Globus pallidus (tissue), 1 donor: ENCODE measurements at regions not wholly inside any gene's neighbourhood (a gene's known extent, or its start where the extent isn't known, plus 50 kb on each side); places are given as distances from the start of the nearest gene placed in this dataset.

Experiments used
- DNase-seq: peaks from one replicate; pipeline ENCODE4 v3.0.0-alpha.2; 2015; ENCODE audit warnings: low spot score

DNA sequence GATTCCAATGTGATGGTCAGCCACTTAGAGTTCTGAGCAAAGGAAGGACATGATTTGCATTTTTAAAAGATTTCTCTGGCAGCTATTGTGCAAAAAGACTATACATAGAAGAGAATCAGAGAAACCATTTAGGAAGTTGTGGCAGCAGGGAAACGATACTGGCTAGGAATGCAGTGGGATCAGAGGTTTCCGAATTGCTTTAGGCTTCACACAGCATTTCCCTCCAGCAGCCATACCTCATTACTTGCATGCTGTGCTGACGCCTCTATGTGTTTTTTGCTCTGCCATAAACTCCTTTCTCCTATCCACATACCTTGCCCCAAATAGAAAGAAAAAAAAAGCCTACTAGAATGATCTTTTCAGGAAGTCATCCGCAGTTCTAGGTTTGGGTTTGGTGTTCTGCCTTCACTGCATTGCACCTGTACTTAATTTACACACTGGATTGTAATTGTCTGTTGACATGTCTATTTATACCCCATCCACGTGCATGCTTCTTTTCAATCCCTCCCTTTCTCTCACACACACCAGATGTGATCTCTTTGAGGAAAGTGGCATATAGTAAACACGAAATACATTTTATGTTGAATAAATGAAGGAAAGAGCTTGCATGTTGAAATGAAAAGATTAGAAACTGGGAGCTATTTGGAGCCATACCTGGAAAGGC lies 860.3 kb upstream of the SEMA6D start:
- DNase-seq: no peak

DNA sequence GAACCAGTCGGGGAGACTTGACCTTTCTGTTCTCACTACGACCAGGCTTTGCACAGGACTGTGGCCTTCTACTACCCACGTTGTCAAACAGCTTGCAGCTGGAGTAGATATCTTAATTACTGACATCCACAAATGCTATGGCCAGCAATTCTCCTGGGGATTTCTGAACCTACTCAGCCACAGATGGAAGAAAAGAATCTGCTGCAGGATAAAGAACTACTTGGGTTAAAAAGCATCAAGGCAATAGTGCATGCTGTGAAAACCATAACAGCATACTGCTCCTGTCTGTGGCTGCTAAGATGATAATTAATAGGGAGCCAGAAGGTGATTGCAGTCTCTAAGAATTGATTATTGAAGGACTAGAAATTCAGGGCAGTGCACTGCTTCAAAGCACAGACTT lies 859.2 kb upstream of the SEMA6D start:
- no peak for DNase-seq

DNA sequence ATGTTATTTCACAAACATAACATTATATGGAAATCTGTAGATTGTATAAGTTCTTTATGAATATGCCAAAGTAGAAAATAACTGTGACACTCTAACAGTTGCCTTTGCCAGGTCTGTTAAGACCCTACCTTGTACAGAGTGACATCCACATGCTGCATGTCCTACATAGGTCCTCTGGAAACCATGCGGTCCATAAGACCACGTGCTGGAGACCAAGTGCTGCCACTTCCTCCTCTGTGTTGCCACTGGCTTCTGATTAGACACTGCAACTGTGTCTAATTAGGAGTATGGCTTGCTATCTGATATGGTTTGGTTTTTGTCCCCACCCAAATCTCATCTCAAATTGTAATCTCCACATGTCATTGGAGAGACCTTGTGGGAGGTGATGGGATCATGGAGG lies 855.5 kb upstream of the SEMA6D start:
- no peak for DNase-seq

DNA sequence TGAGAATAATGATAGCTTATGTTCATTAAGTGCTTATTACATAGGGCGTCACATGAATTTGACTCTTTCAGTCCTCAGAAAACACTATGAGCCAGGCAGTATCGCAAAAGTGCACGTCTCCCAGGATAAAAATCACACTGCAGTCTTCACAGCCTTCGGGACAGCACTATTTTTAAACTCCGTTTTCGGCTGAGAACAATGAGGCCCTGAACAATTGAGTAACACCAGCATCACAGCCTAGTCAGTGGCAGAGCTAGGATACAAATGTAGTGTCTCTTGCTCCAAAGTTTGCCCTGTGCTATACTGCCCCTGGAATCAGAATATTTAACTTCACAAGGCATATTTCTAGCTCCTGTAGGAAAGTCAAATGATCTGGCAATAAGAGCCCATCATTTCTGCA lies 852.1 kb upstream of the SEMA6D start:
- no peak for DNase-seq

DNA sequence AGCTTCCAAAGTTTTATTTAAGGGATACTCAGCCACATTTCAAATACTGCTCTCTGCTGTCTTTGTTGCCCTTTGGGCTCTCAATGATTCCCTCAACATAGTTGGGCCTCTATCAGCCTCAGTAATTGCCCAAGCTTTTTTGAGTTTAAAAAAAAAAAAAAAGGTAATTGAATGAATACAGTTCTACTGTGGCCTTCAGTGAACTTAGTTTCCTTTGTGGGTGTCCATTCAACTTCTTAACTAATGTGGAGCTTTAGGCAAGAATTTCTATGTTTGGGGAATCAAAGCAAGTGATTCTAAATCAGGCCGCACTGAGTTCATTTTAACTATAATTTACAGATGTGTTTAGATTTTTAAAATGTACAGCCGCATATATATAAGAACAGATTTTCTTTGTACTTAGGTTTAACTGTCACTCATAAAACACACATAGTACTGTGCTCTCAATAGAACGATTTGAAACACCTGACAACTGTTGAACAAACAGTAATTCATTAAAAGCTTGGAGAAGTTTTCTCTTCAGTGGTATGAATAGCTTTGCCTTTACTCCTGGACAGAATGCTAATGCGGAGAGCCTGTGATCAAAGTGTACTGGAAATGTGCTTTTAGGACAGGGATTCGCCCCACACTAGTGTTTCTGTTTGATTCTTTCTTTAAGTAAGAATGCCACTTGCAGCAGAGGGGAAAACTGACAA lies 844.9 kb upstream of the SEMA6D start:
- peak; percentile 12 for DNase-seq

DNA sequence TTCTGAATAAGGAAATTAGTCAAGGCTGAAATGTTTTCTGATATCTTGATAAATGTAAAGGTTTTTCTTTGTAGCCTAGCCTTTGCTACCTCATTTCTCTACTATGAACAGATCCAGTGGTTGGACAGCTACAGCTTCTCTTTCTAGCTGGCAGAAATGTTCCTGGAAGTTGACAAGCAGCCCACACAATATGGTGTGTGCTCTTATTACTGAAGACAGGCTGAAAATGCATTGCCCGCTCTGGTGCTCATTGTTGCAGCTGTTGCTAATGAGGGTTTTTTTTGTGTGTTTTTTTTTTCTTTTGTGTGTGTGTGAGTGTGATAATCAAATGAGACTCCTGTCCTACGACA lies 844.3 kb upstream of the SEMA6D start:
- DNase-seq: no peak

DNA sequence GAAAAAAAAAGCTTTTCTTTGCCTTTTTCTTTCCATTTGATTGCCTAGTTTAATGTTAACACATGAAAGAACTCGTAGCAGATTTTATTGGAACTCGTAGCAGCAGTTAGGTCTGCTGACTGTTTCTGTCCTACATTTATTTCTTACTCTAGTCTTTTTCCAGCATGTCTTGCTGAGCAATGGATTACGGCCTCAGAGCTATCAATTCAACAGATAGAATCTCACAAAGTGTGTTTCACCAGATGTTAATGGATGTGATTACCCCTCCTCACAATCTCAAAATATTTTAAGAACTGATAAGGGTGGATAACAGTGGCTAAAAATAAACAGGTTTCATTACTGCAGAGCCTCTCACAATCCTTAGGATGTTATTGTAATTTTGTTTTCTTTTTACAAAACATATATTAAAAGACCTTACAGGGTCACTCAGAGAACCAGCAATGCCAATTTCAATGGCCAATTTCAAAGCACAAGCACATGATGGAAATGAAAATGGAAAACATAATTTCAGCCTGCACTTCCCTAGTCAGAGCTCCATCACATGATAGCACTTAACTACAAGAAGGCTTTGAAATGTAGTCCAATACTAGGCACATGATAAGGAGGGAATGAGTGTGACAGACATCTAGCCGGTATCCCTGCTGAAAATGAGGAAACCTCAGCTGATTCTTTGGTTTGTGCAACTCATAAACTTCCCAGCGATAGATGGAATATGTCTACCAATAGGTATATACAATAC lies 838.1 kb upstream of the SEMA6D start:
- DNase-seq: no peak

DNA sequence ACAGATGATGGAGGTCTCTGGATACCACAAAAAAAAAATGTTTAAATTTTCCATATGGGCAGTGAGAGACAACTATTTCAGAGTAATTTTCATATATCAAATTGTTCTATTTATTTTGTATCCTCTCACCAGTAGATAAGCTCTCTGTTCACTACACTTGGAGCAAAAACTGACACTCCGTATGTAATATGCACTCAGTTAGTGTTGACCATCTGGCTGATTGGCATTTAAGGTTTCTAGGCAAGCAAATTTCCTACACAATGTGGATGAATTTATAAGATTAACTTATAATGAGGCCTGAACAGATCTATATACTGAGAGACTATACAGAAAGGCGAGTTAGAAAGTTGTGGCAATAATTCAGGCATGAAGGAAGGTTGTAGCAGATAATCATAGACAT lies 836.5 kb upstream of the SEMA6D start:
- DNase-seq: no peak

DNA sequence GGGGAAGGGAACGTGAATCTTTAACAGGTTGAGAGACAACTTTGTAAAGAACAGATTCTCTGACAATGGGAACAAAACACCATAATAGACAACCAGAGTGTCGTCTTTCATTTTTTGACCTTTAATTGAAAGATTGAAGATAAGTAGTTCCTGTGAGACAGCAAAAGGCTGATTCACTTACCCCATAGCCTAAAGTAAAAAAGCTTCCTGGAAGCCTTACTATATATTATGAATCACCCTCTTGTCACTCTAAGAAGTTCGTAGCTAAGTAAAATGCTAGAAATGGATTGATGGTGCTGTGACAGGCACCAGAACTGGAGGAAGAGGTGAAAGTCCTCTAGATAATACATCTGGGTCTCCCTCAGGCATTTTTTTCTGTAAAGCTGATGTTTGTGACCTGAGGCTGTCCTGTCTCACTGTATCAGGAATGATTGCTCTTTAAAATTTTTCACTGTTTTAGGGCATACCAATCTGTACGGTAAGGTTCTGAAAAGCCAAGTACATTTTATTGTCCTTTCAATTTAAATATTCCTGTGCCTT lies 824.6 kb upstream of the SEMA6D start:
- no peak for DNase-seq

DNA sequence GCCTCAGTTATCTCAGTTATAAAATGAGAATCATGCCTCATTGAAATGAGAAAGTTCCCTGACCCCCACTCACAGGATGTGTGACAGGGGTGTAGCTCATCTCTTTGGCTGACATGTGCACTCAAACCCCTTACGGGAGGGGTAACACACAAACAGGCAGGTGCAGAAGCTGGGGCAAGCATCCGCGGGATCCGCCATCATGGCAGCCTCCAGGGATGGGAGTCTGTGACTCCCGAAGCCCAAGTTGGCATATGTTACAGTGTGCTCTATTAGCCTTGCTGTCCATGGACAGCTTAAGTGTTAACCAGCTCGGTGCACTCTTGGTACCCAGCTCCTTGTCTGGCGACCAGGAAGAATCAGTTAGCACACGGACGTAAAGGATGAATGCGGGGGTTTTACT lies 822.7 kb upstream of the SEMA6D start:
- no peak for DNase-seq

DNA sequence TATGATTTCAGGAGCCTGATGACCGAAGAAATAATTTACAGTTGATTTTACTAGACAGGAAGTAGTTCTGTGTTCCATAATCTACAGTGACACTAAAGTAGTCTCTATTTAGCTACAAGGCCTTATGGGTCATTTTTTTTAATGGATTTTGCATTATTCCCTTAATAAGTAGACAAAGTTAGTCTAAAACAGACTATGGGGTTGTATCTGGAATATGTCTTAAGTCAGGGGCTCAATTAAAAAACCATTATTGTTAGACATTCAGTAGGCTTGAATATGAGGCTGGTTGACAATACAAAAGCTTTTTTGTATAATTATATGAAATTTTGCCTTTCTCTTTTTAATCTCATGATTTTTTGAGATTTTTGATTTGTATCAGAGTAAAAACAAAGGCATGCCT lies 820.0 kb upstream of the SEMA6D start:
- DNase-seq: no peak

DNA sequence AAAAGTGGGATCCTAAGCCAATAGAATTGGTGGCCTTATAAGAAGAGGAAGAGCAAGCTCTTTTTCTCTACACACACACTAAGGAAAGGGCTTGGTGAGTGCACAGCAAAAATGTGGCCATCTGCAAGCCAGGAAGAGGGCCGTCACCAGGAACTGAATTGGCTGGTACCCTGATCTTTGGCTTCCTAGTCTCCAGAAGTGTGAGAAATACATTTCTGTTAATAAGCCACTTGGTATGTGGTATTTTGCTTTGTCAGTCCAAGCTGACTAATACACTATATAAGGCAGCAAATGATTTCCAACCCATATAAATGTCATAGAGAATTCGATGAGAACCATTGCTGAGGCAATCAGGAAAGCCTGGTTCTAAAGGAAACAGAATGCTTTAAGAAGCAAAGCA lies 816.3 kb upstream of the SEMA6D start:
- DNase-seq: no peak

DNA sequence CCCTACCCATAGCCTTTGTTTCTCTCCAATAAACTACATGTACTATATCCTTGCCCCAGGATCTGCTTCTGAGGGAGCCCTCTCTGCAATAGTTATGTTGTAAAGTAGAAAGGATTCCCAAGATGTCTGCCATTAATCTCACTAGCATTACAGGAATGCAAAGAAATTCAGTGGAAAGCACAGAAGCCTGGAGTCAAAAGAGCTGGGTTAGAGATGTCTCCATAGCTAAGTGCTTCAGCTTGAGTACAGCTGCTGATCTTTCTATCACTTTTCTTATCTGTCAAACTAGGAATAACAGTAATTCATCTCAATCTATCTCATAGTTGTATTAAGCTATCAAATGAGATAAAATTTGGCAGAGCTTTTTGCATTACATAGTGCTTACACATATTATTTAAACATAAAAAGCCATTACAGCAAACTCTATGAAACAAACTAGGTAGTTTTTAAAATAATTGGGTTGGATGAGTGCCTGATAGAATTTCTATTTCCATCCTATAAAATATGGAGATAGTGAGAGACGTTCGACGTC lies 799.5 kb upstream of the SEMA6D start:
- no peak for DNase-seq

DNA sequence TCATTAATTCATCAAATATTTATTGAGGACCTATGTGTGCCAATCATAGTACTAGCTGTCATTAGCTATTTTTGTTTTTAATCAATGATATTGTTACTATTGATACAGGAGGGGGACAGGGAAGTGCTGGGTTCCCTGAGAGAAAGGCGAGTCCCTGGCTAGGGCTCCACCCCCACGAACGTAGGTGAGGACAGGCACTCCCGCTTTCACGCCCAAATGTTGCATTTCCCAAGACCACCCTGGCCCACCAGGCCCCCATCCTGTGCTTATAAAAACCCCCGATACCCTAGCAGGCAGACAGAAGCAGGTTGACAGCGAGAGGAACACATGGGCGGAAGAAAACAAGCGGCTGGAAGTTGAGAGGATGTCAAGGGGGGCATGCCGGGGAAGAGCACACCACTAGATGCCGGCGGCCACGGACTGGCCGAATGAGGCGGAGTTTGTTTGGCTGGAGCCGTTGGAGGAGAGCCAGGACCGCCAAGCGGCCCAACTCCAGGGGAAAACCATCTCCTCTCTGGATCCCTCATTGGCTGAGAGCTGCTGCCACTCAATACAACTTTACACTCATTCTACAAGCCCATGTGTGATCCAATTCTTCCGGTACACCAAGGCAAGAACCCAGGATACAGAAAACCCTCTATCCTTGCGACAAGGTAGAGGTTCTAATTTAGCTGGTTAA lies 798.7 kb upstream of the SEMA6D start:
- no peak for DNase-seq

DNA sequence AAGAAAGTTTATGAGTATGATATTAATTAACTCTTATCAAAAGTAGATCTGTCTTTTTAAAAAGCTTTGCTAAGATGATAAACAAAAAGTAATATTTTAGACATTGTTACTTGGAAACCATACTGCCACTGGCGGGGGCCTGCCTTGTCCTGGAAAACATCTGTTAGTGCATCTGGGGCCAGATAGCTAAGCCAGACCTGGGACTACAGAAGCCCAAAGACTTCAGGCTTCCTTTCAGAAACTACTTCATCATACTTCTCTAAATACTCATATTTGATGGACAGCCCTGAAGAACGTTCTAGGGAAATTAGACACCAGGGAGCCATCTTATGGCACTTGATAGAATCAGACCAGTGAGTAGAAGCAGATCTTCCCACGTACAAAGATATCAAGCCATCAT lies 795.4 kb upstream of the SEMA6D start:
- no peak for DNase-seq

DNA sequence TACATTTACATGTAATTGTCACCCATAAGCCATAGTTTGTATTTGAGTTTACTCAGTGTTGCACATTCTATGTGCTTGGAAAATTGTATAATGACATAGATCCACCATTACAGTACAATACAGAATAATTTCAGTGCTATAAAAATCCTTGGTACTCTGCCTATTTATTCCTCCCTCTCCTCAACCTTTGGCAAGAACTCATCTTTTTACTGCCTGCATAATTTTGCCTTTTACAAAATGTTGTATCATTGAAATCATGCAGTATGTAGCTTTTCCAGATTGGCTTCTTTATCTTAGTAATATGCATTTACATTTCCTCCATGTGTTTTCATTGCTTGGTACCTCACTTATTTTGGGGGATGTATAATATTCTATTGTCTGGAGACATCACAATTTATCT lies 786.9 kb upstream of the SEMA6D start:
- DNase-seq: no peak

DNA sequence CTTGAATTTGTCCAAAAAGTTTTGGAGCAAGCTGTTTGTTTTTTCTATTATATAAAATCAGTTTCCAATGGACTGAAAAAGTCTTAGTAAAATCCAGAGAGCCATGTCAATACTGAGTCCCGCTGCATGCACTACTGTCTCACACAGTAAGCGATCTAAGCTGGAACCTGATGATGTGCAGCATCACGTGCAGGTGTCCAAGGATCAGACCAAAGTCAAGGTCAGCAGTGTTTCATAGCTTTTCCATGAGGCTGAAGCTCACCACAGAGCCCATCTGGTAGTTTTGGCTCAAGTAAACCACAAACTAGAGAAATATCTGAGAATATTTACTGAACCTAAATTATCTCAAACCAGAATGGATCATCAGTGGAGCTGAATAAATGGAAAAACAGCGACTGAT lies 784.0 kb upstream of the SEMA6D start:
- DNase-seq: no peak

DNA sequence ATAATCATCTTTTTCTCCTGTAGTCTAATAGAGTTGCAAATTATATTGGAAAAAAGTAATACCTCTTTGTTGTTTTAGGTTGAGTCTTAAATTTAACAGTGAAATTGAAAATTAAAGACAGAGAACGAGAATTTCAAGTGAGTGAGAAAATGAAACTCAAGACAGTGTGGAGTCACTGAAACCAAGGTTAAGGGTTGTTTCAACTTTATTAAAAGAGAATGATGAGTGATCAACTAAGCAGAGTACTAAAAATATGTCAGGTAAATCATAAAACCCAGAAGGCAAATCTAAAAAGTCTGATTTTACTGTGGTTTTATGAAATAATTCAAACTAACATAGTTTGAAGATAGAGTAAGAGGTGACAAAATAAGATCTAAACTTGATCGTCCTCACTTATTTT lies 782.5 kb upstream of the SEMA6D start:
- DNase-seq: no peak

DNA sequence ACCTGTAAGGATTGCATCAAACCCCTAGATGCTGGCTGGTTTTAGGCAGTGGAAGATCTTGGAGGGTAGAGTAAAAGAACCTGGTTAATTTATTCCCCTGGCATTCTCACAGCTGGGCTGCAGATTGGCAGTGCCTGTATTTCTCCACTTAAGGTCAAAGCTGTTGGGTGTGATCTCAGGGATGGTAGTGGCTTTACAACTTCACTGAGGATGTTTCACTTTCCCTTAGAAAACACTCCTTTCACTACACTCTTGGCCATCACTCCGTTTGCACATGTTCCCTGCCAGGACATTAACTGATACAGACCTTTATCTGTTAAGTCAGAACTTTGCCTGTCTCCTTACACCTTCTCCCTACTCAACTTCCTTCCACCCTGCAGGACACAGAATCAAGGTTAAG lies 779.1 kb upstream of the SEMA6D start:
- no peak for DNase-seq

DNA sequence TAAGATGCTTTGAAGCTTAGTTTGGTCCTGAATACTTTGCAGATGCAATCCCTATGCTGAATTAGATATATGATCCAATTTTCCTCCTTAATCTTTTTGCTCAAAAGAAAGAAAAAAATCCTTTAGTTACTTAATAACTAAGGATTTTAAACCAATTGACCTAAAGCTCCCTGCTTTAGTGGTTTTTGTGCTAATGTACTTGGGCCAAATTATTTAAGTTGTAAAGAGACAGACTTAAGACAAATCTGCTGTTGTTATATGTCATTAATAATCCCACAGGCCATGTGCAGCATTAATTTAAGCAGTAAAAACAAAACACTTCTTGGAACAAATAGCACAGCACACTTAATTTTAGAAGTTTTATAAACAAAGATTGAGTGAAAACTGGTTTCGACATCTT lies 776.1 kb upstream of the SEMA6D start:
- DNase-seq: no peak

DNA sequence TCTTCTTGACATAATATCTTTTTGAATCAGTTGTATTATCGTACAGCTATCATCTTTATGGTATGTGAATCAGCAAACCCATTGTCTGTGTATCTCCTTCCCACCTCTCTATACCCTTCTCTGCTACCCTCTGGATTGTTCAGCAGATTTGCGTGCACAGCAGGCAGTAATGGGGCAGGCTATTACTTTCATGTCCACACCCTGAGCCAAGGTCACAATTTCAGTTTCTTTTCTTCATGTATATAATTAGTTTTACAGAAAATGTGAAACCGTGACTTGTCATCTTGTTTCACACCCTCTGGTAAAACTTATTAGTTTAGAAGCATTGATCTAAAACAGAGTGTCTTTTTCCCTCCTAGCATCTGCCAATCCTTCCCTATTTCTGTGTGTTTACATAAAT lies 770.4 kb upstream of the SEMA6D start:
- no peak for DNase-seq

DNA sequence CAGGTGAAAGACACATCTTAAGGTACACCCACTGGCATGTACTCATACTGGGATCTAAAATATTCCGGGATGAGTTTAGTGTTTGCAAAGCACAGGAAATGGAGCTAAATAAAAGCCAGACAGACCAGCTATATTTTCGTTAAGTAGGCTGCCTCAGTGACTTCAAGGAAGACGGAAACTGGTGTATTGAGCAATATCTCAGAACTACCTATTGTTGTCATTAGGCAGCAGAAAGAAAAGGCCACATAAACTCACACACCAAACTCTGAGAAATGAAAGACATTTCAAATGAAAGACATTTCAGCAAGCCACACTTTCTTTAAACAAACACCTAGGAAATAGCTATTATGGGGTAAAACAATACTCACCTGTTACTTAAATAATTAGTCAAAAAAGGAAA lies 761.7 kb upstream of the SEMA6D start:
- no peak for DNase-seq
